ENCODE measurements at regions not wholly inside any gene's neighbourhood (a gene's known extent, or its start where the extent isn't known, plus 50 kb on each side); places are given as distances from the start of the nearest gene placed in this dataset.

DNA sequence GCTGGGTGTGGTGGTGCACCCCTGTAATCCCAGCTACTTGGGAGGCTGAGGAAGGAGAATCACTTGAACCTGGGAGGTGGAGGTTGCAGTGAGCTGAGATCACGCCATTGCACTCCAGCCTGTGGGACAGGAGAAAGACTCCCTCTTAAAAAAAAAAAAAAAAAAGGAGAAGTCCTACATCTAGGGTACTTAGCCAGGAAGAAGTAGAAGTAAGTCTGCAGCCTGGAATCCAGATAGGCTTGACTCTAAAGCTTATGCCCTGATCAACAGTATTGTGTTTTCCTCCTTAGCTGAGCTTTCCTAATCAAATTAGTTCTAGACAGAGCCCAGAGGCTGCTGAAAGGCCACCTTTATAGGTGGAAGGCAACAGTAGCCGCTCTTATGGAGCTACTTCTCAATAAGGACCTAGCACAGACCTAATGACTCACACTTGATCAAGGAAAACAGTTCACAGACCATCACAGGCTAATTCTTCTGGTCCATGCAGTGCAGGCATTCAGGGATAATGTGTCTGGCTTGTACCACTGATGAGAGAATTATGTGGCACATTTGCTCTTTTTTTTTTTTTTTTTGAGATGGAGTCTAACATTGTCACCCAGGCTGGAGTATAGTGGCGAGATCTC lies 105.5 kb upstream of the KLF4 start:
- H3K27ac Mint-ChIP-seq (ENCODE audit: unreplicated experiment), result no peak overlapping the region

DNA sequence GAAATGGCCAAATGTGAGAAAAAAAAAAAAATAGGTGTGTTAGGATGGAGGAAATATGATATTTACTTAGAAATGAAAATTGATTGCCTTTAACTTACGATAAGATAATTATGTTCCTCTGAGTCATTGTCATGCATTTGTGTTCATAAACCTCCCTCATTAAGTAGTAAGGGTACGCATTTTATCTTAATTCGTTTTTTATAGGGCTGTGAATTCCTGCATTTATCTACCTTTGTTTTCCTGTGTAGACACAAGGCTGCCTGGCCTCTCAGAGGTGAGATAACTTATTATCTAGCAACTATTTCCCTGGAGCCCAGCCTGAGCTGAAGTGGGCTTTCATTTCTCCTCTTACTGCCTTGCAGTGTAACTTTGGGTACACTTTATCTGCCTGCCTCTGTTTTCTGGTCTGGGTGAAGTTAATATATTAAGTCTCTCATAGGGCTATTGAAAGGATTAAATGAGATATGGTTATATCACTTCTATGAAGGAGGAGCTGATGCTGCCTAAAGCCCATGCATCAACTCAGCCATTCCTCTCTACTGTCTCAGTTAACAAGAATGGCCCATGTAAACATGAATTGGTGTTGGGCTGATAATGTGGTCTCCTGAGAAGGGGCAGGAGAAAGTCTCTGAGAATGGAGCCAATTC lies 103.8 kb upstream of the KLF4 start:
- H3K27ac Mint-ChIP-seq (ENCODE audit: unreplicated experiment), result no peak overlapping the region
- no peaks in the 10 kb centered on the region for H3K9me3 Mint-ChIP-seq (ENCODE audit: unreplicated experiment)
- H3K4me1 Mint-ChIP-seq (ENCODE audit: low read depth, unreplicated experiment), result no peaks in the 10 kb centered on the region
- H3K27ac ChIP-seq (ENCODE audit: low read depth, low read length), result no peak overlapping the region
- no peak overlapping the region for H2AFZ ChIP-seq (ENCODE audit: low read depth, low read length)
- H3K36me3 ChIP-seq (ENCODE audit: insufficient read depth, low read length), result no peaks in the 10 kb centered on the region
- no peak overlapping the region for H3K4me3 Mint-ChIP-seq (ENCODE audit: unreplicated experiment)
- H3K27me3 ChIP-seq (ENCODE audit: insufficient read depth, low read length), result peaks cover 6% of the 10 kb centered on the region
- no peaks in the 10 kb centered on the region for H3K9me3 ChIP-seq (ENCODE audit: insufficient read depth, low read depth, low read length)
- no peak overlapping the region for H3K9ac ChIP-seq (ENCODE audit: low read length)
- no peaks in the 10 kb centered on the region for H3K36me3 Mint-ChIP-seq (ENCODE audit: low read depth, unreplicated experiment)
- FAIRE-seq (no peak), DNase-seq (ENCODE audit: low read depth) (no peak)
- H4K20me1 ChIP-seq (ENCODE audit: insufficient read depth, low read length), result no peaks in the 10 kb centered on the region
- no peaks in the 10 kb centered on the region for H3K79me2 ChIP-seq (ENCODE audit: insufficient read depth, low read length)
- H3K27me3 Mint-ChIP-seq (ENCODE audit: low read depth, unreplicated experiment), result peaks cover 31% of the 10 kb centered on the region
- no peaks in the 10 kb centered on the region for H3K4me1 ChIP-seq (ENCODE audit: insufficient read depth, low read length)
- H3K4me2 ChIP-seq (ENCODE audit: low read length), result no peak overlapping the region
- no peak for TF ChIP-seq EZH2 (IDR thresholded peaks at IDR 0.05; ENCODE audit: insufficient read depth, low read length)
- TF ChIP-seq, protein P1, sequence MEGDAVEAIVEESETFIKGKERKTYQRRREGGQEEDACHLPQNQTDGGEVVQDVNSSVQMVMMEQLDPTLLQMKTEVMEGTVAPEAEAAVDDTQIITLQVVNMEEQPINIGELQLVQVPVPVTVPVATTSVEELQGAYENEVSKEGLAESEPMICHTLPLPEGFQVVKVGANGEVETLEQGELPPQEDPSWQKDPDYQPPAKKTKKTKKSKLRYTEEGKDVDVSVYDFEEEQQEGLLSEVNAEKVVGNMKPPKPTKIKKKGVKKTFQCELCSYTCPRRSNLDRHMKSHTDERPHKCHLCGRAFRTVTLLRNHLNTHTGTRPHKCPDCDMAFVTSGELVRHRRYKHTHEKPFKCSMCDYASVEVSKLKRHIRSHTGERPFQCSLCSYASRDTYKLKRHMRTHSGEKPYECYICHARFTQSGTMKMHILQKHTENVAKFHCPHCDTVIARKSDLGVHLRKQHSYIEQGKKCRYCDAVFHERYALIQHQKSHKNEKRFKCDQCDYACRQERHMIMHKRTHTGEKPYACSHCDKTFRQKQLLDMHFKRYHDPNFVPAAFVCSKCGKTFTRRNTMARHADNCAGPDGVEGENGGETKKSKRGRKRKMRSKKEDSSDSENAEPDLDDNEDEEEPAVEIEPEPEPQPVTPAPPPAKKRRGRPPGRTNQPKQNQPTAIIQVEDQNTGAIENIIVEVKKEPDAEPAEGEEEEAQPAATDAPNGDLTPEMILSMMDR (IDR thresholded peaks at IDR 0.05; ENCODE audit: insufficient read depth, low read depth, low read length), result no peak
- no peak overlapping the region for H3K4me3 ChIP-seq (ENCODE audit: insufficient read depth, low read depth, low read length)

More for the DNA sequence above, 105.5 kb upstream of the KLF4 start:
- Histone ChIP-seq H3K27ac (ENCODE audit: low read depth, low read length) (no peak overlapping the region), H3K4me2 (ENCODE audit: low read length) (no peak overlapping the region), H3K9me3 (ENCODE audit: insufficient read depth, low read depth, low read length) (no peaks in the 10 kb centered on the region), H3K27me3 (ENCODE audit: insufficient read depth, low read length) (peaks cover 4% of the 10 kb centered on the region), H3K79me2 (ENCODE audit: insufficient read depth, low read length) (no peaks in the 10 kb centered on the region), H3K9ac (ENCODE audit: low read length) (no peak overlapping the region), H4K20me1 (ENCODE audit: insufficient read depth, low read length) (no peaks in the 10 kb centered on the region), H3K36me3 (ENCODE audit: insufficient read depth, low read length) (no peaks in the 10 kb centered on the region), H3K4me1 (ENCODE audit: insufficient read depth, low read length) (no peaks in the 10 kb centered on the region), H3K4me3 (ENCODE audit: insufficient read depth, low read depth, low read length) (no peak overlapping the region), H2AFZ (ENCODE audit: low read depth, low read length) (no peak overlapping the region)
- H3K9me3 Mint-ChIP-seq (ENCODE audit: unreplicated experiment), result no peaks in the 10 kb centered on the region
- TF ChIP-seq EZH2 (IDR thresholded peaks at IDR 0.05; ENCODE audit: insufficient read depth, low read length), result no peak
- TF ChIP-seq, protein P1 (IDR thresholded peaks at IDR 0.05; ENCODE audit: insufficient read depth, low read depth, low read length), result no peak
- H3K4me1 Mint-ChIP-seq (ENCODE audit: low read depth, unreplicated experiment), result no peaks in the 10 kb centered on the region
- no peak for FAIRE-seq
- no peak overlapping the region for H3K4me3 Mint-ChIP-seq (ENCODE audit: unreplicated experiment)
- H3K36me3 Mint-ChIP-seq (ENCODE audit: low read depth, unreplicated experiment), result no peaks in the 10 kb centered on the region
- H3K27me3 Mint-ChIP-seq (ENCODE audit: low read depth, unreplicated experiment), result peaks cover 24% of the 10 kb centered on the region
- DNase-seq (ENCODE audit: low read depth), result no peak

DNA sequence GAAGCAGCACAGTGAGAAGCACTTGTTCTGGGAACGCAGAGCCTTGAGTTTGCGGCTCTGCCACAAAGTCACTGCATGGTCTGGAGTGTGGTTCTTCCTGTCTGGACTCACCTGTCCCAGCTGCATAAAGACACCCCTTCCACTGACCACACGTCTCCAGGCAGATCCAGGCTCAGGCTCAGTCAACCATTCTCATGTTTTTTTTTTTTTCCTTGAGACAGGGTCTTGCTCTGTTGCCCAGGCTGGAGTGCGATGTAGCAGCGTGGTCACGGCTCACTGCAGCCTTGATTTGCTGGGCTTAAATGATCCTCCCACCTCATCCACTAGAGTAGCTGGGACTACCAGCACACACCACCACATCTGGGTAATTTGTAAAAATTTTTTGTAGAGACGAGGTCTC lies 102.9 kb upstream of the KLF4 start:
- H2AFZ ChIP-seq (ENCODE audit: low read depth, low read length), result no peak overlapping the region
- Mint-ChIP-seq H3K4me1 (ENCODE audit: low read depth, unreplicated experiment) (no peaks in the 10 kb centered on the region), H3K9me3 (ENCODE audit: unreplicated experiment) (no peaks in the 10 kb centered on the region), H3K27me3 (ENCODE audit: low read depth, unreplicated experiment) (peaks cover 34% of the 10 kb centered on the region), H3K27ac (ENCODE audit: unreplicated experiment) (no peak overlapping the region), H3K36me3 (ENCODE audit: low read depth, unreplicated experiment) (no peaks in the 10 kb centered on the region), H3K4me3 (ENCODE audit: unreplicated experiment) (no peak overlapping the region)
- no peaks in the 10 kb centered on the region for H3K36me3 ChIP-seq (ENCODE audit: insufficient read depth, low read length)
- FAIRE-seq, result no peak
- H4K20me1 ChIP-seq (ENCODE audit: insufficient read depth, low read length), result no peaks in the 10 kb centered on the region
- H3K4me1 ChIP-seq (ENCODE audit: insufficient read depth, low read length), result no peaks in the 10 kb centered on the region
- H3K4me3 ChIP-seq (ENCODE audit: insufficient read depth, low read depth, low read length), result no peak overlapping the region
- no peak overlapping the region for H3K27ac ChIP-seq (ENCODE audit: low read depth, low read length)
- no peaks in the 10 kb centered on the region for H3K9me3 ChIP-seq (ENCODE audit: insufficient read depth, low read depth, low read length)
- TF ChIP-seq, protein P1 (IDR thresholded peaks at IDR 0.05; ENCODE audit: insufficient read depth, low read depth, low read length), result no peak
- no peak for TF ChIP-seq EZH2 (IDR thresholded peaks at IDR 0.05; ENCODE audit: insufficient read depth, low read length)
- no peak overlapping the region for H3K9ac ChIP-seq (ENCODE audit: low read length)
- H3K27me3 ChIP-seq (ENCODE audit: insufficient read depth, low read length), result peaks cover 6% of the 10 kb centered on the region
- H3K4me2 ChIP-seq (ENCODE audit: low read length), result no peak overlapping the region
- H3K79me2 ChIP-seq (ENCODE audit: insufficient read depth, low read length), result no peaks in the 10 kb centered on the region
- no peak for DNase-seq (ENCODE audit: low read depth)

All from astrocyte (in vitro differentiated cells and primary cell).